SK-N-SH treated with all-trans-retinoic acid at 6 μM for 48 hours (cell line): ENCODE measurements at regions not wholly inside any gene's neighbourhood (a gene's known extent, or its start where the extent isn't known, plus 50 kb on each side); places are given as distances from the start of the nearest gene placed in this dataset.

Experiments used
- ARNTL ChIP-seq: fragments of 450-650 bp; formaldehyde crosslinking; IDR thresholded peaks from 2 replicates; pipeline ENCODE4 v1.5.0; 2020; ENCODE audit warnings: low read depth, mild to moderate bottlenecking, moderate library complexity, borderline replicate concordance
- CREB5 ChIP-seq: fragments of 250-450 bp; sonication (Bioruptor Pico); IDR thresholded peaks from 2 replicates; pipeline ENCODE4 v1.5.1; 2020; ENCODE audit warnings: low read depth, mild to moderate bottlenecking, moderate library complexity
- ESRRG ChIP-seq: fragments of 250-450 bp; sonication (Bioruptor Pico); IDR thresholded peaks from 2 replicates; pipeline ENCODE4 v1.6.1; 2021; ENCODE audit warnings: mild to moderate bottlenecking
- GLIS3 ChIP-seq: fragments of 250-450 bp; sonication (Bioruptor Pico); IDR thresholded peaks from 2 replicates; pipeline ENCODE4 v1.5.0; 2020; ENCODE audit warnings: mild to moderate bottlenecking, moderate library complexity
- ISL1 ChIP-seq: fragments of 250-450 bp; sonication (Bioruptor Pico); IDR thresholded peaks from 2 replicates; pipeline ENCODE4 v2.1.2; 2022; ENCODE audit warnings: mild to moderate bottlenecking, moderate library complexity
- PATZ1 ChIP-seq: fragments of 250-450 bp; sonication (Bioruptor Pico); IDR thresholded peaks from 2 replicates; pipeline ENCODE4 v1.8.0; 2020; ENCODE audit warnings: mild to moderate bottlenecking, moderate library complexity, borderline replicate concordance
- POU6F1 ChIP-seq: fragments of 250-450 bp; sonication (Bioruptor Pico); IDR thresholded peaks from 2 replicates; pipeline ENCODE4 v1.8.0; 2021; ENCODE audit warnings: low read depth, mild to moderate bottlenecking, moderate library complexity, borderline replicate concordance
- RARB ChIP-seq: fragments of 250-450 bp; sonication (Bioruptor Pico); IDR thresholded peaks from 2 replicates; pipeline ENCODE4 v1.8.0; 2021; ENCODE audit warnings: mild to moderate bottlenecking, moderate library complexity
- TSHZ2 ChIP-seq: fragments of 250-450 bp; sonication (Bioruptor Pico); IDR thresholded peaks from 2 replicates; pipeline ENCODE4 v1.5.0; 2020; ENCODE audit warnings: mild to moderate bottlenecking, moderate library complexity
- ZFP3 ChIP-seq: fragments of 250-450 bp; sonication (Bioruptor Pico); IDR thresholded peaks from 2 replicates; pipeline ENCODE4 v1.5.0; 2020; ENCODE audit warnings: mild to moderate bottlenecking, moderate library complexity
- ZNF565 ChIP-seq: fragments of 450-650 bp; formaldehyde crosslinking; conservative IDR thresholded peaks from 2 replicates; pipeline ENCODE4 v1.5.0; 2020; ENCODE audit warnings: low read depth, mild to moderate bottlenecking, moderate library complexity
- TF ChIP-seq, protein P1 (sequence below): fragments of 250-450 bp; sonication (Bioruptor Pico); IDR thresholded peaks from 2 replicates; pipeline ENCODE4 v1.5.1; 2021; ENCODE audit warnings: mild to moderate bottlenecking, moderate library complexity

DNA sequence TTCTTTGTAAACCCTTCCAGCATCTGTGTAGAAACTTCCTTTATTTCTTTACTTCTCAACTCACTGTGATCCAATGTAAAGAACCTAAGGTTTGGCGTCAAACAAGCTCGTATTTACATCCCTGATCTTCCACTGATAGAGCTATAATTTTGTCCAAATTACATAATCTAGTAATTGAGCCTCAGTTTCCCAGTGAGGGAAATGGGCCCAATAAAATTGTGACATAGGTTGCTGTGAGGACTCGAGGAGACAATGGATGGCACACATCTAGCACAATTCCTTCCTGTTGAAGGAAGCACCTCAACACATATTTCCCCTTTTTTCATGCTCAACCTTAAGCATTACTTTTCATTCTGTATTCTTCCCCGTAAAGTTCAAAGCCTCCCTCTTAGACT is 193.3 kb upstream of the BMPER start:
- TF ChIP-seq POU6F1 (CRISPR knock-in tag) (no peak), CREB5 (CRISPR knock-in tag) (no peak), ZNF565 (no peak), GLIS3 (CRISPR knock-in tag) (no peak), ZFP3 (no peak), PATZ1 (CRISPR knock-in tag) (no peak), ARNTL (CRISPR knock-in tag) (no peak), ISL1 (CRISPR knock-in tag) (no peak), ESRRG (CRISPR knock-in tag) (no peak), RARB (CRISPR knock-in tag) (no peak), TSHZ2 (CRISPR knock-in tag) (no peak)
- TF ChIP-seq, protein P1, sequence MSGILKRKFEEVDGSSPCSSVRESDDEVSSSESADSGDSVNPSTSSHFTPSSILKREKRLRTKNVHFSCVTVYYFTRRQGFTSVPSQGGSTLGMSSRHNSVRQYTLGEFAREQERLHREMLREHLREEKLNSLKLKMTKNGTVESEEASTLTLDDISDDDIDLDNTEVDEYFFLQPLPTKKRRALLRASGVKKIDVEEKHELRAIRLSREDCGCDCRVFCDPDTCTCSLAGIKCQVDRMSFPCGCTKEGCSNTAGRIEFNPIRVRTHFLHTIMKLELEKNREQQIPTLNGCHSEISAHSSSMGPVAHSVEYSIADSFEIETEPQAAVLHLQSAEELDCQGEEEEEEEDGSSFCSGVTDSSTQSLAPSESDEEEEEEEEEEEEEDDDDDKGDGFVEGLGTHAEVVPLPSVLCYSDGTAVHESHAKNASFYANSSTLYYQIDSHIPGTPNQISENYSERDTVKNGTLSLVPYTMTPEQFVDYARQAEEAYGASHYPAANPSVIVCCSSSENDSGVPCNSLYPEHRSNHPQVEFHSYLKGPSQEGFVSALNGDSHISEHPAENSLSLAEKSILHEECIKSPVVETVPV (CRISPR knock-in tag), result no peak
